ENCODE measurements at regions not wholly inside any gene's neighbourhood (a gene's known extent, or its start where the extent isn't known, plus 50 kb on each side); places are given as distances from the start of the nearest gene placed in this dataset.

DNA sequence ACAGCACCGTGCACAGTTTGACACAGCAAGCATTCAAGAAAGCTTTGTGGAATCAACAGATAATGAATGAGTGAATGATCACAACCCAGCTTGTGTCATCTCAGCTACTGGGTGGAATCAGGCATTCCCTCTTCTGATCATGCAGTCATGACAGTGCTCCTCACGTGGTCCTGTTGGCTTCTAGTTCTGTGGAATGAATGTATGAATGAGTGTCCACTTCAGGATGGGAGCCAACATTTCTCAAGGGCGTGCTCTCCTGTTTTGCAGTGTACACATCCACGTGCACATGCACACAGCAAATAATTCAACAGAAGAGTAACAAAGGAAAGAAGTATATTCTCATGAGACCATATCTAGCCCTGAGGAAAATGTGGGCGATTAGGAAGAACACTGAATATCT lies 133.1 kb upstream of the NPVF start:
- TF ChIP-seq, protein P1, sequence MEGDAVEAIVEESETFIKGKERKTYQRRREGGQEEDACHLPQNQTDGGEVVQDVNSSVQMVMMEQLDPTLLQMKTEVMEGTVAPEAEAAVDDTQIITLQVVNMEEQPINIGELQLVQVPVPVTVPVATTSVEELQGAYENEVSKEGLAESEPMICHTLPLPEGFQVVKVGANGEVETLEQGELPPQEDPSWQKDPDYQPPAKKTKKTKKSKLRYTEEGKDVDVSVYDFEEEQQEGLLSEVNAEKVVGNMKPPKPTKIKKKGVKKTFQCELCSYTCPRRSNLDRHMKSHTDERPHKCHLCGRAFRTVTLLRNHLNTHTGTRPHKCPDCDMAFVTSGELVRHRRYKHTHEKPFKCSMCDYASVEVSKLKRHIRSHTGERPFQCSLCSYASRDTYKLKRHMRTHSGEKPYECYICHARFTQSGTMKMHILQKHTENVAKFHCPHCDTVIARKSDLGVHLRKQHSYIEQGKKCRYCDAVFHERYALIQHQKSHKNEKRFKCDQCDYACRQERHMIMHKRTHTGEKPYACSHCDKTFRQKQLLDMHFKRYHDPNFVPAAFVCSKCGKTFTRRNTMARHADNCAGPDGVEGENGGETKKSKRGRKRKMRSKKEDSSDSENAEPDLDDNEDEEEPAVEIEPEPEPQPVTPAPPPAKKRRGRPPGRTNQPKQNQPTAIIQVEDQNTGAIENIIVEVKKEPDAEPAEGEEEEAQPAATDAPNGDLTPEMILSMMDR (IDR thresholded peaks at IDR 0.05; ENCODE audit: low read depth, low read length) = no peak
- no peak for TF ChIP-seq EZH2phosphoT487 (IDR thresholded peaks at IDR 0.05; ENCODE audit: low read depth)

Measured in OCI-LY3 (cell line).